ENCODE measurements at regions not wholly inside any gene's neighbourhood (a gene's known extent, or its start where the extent isn't known, plus 50 kb on each side); places are given as distances from the start of the nearest gene placed in this dataset.

GRCh38 chr21:43339668-43340067 lies 87.3 kb downstream of the SIK1 start:
- ChIA-PET POLR2A (ENCODE audit: low non-redundant PET) (no interaction called here), CTCF (no interaction called here)
- peak overlapping the region; percentile 79 for H3K27ac ChIP-seq
- DNase-seq (ENCODE audit: low spot score): no peak
- TF ChIP-seq CTCF (conservative IDR thresholded peaks at IDR 0.05; ENCODE audit: low read depth): no peak

DNA sequence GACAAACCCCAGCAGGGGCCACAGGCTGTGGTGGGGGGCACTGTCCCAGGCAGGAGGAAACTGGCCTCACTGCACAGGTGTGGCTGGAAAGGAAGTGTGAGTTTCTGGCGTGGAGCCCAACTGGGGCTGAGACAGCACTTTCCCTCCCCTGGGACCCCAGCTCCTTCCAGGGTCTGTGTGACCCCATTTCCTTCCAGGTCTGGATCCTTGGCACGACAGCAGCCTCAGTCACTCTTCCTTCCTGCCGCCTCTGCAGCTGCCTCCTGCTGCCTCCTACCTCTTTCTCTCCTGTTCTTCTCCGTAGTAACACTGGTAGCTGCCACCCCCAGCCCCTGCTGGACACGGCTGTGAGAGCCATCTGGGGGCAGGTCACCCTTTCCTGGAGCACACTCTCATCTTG lies 88.0 kb downstream of the SIK1 start:
- ChIA-PET POLR2A (ENCODE audit: low non-redundant PET) (no interaction called here), CTCF (no interaction called here)
- no peak for TF ChIP-seq CTCF (conservative IDR thresholded peaks at IDR 0.05; ENCODE audit: low read depth)
- no peak for DNase-seq (ENCODE audit: low spot score)
- peak overlapping the region; percentile 79 for H3K27ac ChIP-seq

DNA sequence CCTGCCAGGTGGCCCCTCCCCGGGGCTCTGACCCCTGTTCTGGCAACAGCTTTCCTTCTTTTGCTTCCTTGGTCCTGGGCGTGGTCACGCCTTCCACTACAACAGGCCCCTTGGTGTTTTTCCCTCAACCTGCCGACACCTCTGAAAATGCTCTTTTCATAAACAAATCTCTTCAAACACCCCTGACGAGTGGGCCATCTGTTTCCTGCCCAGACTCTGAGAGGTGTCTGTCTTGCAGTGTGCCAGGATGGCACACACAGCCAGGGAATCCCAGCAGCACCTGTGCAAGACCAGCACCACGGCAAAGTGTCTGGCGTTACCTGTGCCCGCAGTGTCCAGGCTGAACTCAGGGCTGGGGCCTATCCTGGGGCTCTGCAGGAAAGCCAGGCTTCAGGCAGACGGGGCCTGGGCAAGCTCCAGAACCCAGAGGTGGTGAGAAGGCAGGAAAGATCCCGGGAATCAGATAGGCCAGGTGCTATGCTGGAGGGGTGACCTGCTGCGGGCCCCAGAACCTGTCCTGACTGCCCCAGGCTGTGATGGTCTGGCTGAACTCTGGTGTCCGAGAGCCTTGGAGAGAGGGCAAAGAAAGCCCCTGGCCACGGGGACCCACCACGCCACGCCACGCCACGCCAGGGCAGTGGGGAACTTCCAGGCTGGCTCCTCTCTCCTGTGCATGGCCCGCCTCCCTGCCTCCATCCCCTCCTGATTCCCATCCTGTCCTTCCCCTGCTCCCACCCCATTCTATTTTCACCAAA lies 88.9 kb downstream of the SIK1 start:
- DNase-seq (ENCODE audit: low spot score): no peak
- ChIA-PET POLR2A (ENCODE audit: low non-redundant PET) (no interaction called here), CTCF (no interaction called here)
- TF ChIP-seq CTCF (conservative IDR thresholded peaks at IDR 0.05; ENCODE audit: low read depth): no peak
- H3K27ac ChIP-seq: peak overlapping the region; percentile 79

DNA sequence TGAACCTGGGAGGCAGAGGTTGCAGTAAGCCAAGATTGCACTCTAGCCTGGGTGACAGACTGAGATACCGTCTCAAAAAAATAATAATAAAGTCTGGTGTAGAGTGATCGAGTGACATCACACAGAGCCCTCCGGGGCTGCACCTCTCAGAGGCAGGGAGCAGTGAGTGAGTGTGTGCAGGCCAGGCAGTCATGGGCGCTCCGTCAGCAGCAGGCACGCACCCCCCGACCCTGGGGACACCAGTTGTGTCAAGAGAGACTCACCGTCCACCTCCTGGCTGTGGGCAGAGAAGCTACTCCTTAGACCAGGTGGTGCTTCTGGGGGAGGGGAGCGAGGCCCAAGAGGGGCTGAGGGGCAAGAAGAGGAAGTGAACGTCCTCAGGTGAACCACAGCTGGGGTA lies 91.8 kb downstream of the SIK1 start:
- no peak for DNase-seq (ENCODE audit: low spot score)
- ChIA-PET POLR2A (ENCODE audit: low non-redundant PET) (no interaction called here), CTCF (no interaction called here)
- H3K27ac ChIP-seq: peak overlapping the region; percentile 97
- TF ChIP-seq CTCF (conservative IDR thresholded peaks at IDR 0.05; ENCODE audit: low read depth): no peak

DNA sequence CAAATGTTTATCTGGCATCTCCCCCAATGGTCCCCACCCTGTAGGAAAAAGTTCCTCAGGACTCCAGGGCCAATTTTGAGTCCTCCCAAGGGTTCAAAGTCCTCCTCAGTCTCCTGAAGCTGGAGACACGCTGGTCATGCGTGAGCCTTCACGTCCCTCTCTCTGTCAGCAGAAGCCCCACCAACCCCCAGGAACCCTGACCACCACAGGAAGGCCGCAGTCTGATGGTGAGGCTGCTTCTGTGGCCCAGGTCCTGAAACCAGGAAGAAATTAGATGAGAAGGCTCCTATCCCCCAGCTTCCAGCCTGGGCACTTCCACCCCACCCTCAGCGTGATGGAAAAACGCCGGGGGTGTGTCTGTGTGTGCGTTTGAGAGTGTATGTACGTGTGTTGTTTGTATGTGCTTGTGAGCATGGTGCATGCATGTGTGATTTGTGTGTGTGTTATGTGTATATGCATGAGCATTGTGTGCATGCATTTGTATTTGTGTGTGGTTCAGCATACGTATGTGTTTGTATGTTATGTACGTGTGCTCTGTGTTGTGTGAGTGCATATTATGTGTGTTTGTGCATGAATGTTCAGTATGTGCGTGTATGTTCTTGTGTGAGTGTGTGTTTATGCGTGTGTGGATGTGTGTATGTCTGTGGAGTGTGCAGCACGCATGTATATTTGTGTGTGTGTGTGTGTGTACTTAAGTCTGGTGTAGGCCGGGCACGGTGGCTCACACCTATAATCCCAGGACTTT lies 92.5 kb downstream of the SIK1 start:
- CTCF ChIA-PET: interaction anchor here (0.7 kb wide), 1 partner anchor 313 kb away, joined by 3 read pairs; no protein-coding TSS in a partner anchor
- peak overlapping the region; percentile 97 for H3K27ac ChIP-seq
- no peak for DNase-seq (ENCODE audit: low spot score)
- POLR2A ChIA-PET (ENCODE audit: low non-redundant PET): interaction anchor here (1.2 kb wide), 1 partner anchor 141 kb away, joined by 3 read pairs; no protein-coding TSS in a partner anchor
- no peak for TF ChIP-seq CTCF (conservative IDR thresholded peaks at IDR 0.05; ENCODE audit: low read depth)

DNA sequence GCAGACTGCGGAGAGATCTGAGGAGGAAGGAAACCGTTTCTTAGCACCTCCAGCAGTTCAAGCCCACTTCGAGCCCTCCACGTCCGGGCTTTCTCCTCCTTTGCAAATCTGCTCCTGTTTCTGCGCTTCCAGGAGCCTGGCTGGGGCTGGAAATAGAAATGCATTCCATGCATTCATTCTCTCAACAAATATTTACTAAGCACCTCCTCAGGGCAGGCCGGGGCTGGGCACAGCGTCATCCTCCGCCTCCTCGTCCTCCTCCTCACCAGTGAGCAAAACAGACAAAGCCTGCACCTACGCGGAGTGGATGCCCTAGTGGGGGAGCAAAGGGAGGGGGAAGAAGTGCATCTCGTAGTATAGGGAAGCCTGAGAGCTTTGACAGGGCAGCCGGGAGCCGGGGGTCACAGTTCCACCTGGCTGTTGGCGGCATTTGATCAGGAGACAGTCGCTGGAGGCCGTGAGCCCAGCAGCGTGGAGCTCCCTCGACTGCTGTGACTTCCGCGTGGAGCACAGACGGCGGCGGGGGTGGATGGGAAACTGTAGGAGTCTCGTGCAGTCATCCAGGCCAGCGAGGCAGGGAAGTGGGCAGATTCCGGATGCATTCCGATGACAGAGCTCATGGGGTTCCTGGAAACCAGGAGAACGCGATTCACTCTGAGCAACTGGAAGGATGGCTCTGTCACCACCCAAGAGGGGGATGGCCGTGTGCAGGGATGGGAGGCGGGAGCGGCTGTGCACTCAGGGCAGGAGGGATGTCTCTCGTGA lies 93.5 kb downstream of the SIK1 start:
- TF ChIP-seq CTCF (conservative IDR thresholded peaks at IDR 0.05; ENCODE audit: low read depth): no peak
- ChIA-PET POLR2A (ENCODE audit: low non-redundant PET) (interaction anchor here (0.7 to 1.2 kb wide), 2 partner anchors 39 to 140 kb away, joined by 3 read pairs; no protein-coding TSS in a partner anchor), CTCF (no interaction called here)
- H3K27ac ChIP-seq: peak overlapping the region; percentile 97
- DNase-seq (ENCODE audit: low spot score): peak; percentile 75

Measured in RWPE1 (cell line).